HepG2 (cell line): ENCODE measurements at regions not wholly inside any gene's neighbourhood (a gene's known extent, or its start where the extent isn't known, plus 50 kb on each side); places are given as distances from the start of the nearest gene placed in this dataset.

Source experiments
- ATAC-seq: fragments of 200-7000 bp; cut with Tn5 transposase; 3 replicates; pipeline ENCODE4 v1.9.1; 2020; ENCODE audit warnings: mild to moderate bottlenecking, moderate library complexity
- BruUV-seq: library from RNA; stranded (reverse); fragments of 400-500 nt; replicated peaks from 2 replicates; lab custom pipeline; 2021; lab: Mats Ljungman, UMichigan
- CTCF ChIA-PET: fragments of 300-600 bp; formaldehyde crosslinking; extraction: SDS; loops from one replicate; lab custom pipeline; 2021; ENCODE audit warnings: low total read pairs, inconsistent platforms, low intra/inter-chr PET ratio; lab: Yijun Ruan, JAX
- POLR2A ChIA-PET: fragments of 350-600 bp; sonication (Branson Sonifier 250); formaldehyde crosslinking; loops from one replicate; lab custom pipeline; 2020; ENCODE audit warnings: antibody characterized with exemption, inconsistent platforms; lab: Yijun Ruan, JAX
- DNase-seq: peaks from one replicate; pipeline ENCODE4 v3.0.0-alpha.2; 2015; ENCODE audit warnings: low spot score
- FAIRE-seq: peaks from 3 replicates; lab custom pipeline; 2011; peaks lifted over from hg19 to GRCh38; lab: Jason Lieb, UNC
- H2AFZ ChIP-seq: one replicate; pipeline ENCODE4 v1.6.1; 2011; ENCODE audit warnings: low read length, inconsistent platforms
- H3K27ac ChIP-seq: fragments of 300-600 bp; 3 replicates; pipeline ENCODE4 v1.8.0; 2011; ENCODE audit warnings: mixed run types, mild to moderate bottlenecking, mixed read lengths, low read length, inconsistent platforms; ENCODE audit not compliant: insufficient read depth; ENCODE audit errors: extremely low read length
- H3K27me3 ChIP-seq, 2 experiments: fragments of 200-600 bp in 1 of 2; 2 replicates in 1 of 2; 3 replicates in 1 of 2; pipeline versions ENCODE4 v1.6.0 to v1.8.0; 2011; ENCODE audit warnings: low read length in 2 of 2, mild to moderate bottlenecking in 2 of 2, moderate library complexity in 2 of 2, inconsistent platforms in 1 of 2; ENCODE audit not compliant: insufficient read depth in 2 of 2, control insufficient read depth in 1 of 2
- H3K36me3 ChIP-seq, 2 experiments: fragments of 200-600 bp in 1 of 2; replicated peaks in 1 of 2; 2 replicates in 1 of 2; 3 replicates in 1 of 2; pipeline versions ENCODE4 v1.5.1 to v1.8.0; 2011; ENCODE audit warnings: low read length in 2 of 2, inconsistent platforms in 1 of 2; ENCODE audit not compliant: insufficient read depth in 2 of 2, control insufficient read depth in 1 of 2
- H3K4me1 ChIP-seq: 2 replicates; pipeline ENCODE4 v1.5.1; 2012; ENCODE audit warnings: low read length, inconsistent platforms; ENCODE audit not compliant: insufficient read depth
- H3K4me2 ChIP-seq: 2 replicates; pipeline ENCODE4 v1.6.0; 2011; ENCODE audit warnings: low read depth, low read length, inconsistent platforms
- H3K4me3 ChIP-seq, 3 experiments: fragments of 200-600 bp in 1 of 3; sonication (generic), shearing (Covaris generic) in 1 of 3; replicated peaks in 1 of 3; 2 replicates each; pipeline ENCODE4 v1.5.1; 2011 to 2016; ENCODE audit warnings: low read length in 3 of 3, inconsistent platforms in 2 of 3, low read depth in 2 of 3, mild to moderate bottlenecking in 2 of 3, control low read depth in 1 of 3, mixed read lengths in 1 of 3; ENCODE audit not compliant: insufficient read depth in 1 of 3
- H3K79me2 ChIP-seq: one replicate; pipeline ENCODE4 v1.6.1; 2011; ENCODE audit warnings: low read length, inconsistent platforms; ENCODE audit not compliant: insufficient read depth
- H3K9ac ChIP-seq: 2 replicates; pipeline ENCODE4 v1.6.0; 2011; ENCODE audit warnings: mild to moderate bottlenecking, low read depth, low read length, inconsistent platforms; ENCODE audit not compliant: insufficient read depth
- H3K9me3 ChIP-seq: 2 replicates; pipeline ENCODE4 v1.5.1; 2012; ENCODE audit warnings: mild to moderate bottlenecking, low read length
- H4K20me1 ChIP-seq: 2 replicates; pipeline ENCODE4 v1.6.0; 2011; ENCODE audit warnings: inconsistent platforms, mild to moderate bottlenecking, low read length, moderate library complexity; ENCODE audit not compliant: insufficient read depth
- CENPT ChIP-seq: sonication (generic); formaldehyde crosslinking; IDR thresholded peaks from 2 replicates; pipeline ENCODE4 v1.8.0; 2022; ENCODE audit warnings: low read depth, mild to moderate bottlenecking, moderate library complexity, missing genetic modification reagents
- JUN ChIP-seq: sonication (generic); formaldehyde crosslinking; IDR thresholded peaks from 2 replicates; pipeline ENCODE4 v1.4.0; 2020; ENCODE audit warnings: mild to moderate bottlenecking, missing genetic modification reagents
- MEIS2 ChIP-seq: sonication (generic); formaldehyde crosslinking; IDR thresholded peaks from 2 replicates; pipeline ENCODE4 v1.9.0; 2021; ENCODE audit warnings: mild to moderate bottlenecking, missing genetic modification reagents
- MZF1 ChIP-seq: sonication (generic); formaldehyde crosslinking; IDR thresholded peaks from 2 replicates; pipeline ENCODE4 v1.8.1; 2023; ENCODE audit warnings: mild to moderate bottlenecking, missing genetic modification reagents, borderline replicate concordance
- NONO ChIP-seq, 2 experiments: fragments of 450-650 bp in 1 of 2; sonication (generic) in 1 of 2; formaldehyde crosslinking in 1 of 2; IDR thresholded peaks in 1 of 2; conservative IDR thresholded peaks in 1 of 2; 2 replicates each; pipeline versions ENCODE4 v1.6.1 to v1.8.0; 2017 to 2022; ENCODE audit warnings: mild to moderate bottlenecking in 1 of 2, missing genetic modification reagents in 1 of 2, moderate library complexity in 1 of 2
- ZBTB8A ChIP-seq: sonication (generic); formaldehyde crosslinking; IDR thresholded peaks from 2 replicates; pipeline ENCODE4 v1.4.0; 2020; ENCODE audit warnings: mild to moderate bottlenecking, low read depth, missing genetic modification reagents, borderline replicate concordance
- ZNF160 ChIP-seq: sonication (generic); formaldehyde crosslinking; IDR thresholded peaks from 2 replicates; pipeline ENCODE4 v1.8.0; 2022; ENCODE audit warnings: mild to moderate bottlenecking, inconsistent platforms, missing genetic modification reagents
- ZNF441 ChIP-seq: sonication (generic); formaldehyde crosslinking; IDR thresholded peaks from 2 replicates; pipeline ENCODE4 v1.7.0; 2021; ENCODE audit warnings: missing genetic modification reagents, borderline replicate concordance
- ZNF496 ChIP-seq: sonication (generic); formaldehyde crosslinking; IDR thresholded peaks from 2 replicates; pipeline ENCODE4 v1.8.1; 2023; ENCODE audit warnings: mild to moderate bottlenecking, moderate library complexity, missing genetic modification reagents; ENCODE audit not compliant: insufficient replicate concordance
- WGBS: methylation state at CpG from one replicate; pipeline ENCODE4 v1.1.6; 2017; ENCODE audit warnings: low lambda C conversion rate; 5-methylcytosine and 5-hydroxymethylcytosine counted together
- in situ Hi-C: cut with HindIII; loops from 2 replicates; pipeline ENCODE4 v1.10.0; 2017; ENCODE audit warnings: low pct_unique_long_range_greater_than_20kb; ENCODE audit not compliant: extremely low pct_ligation_motif_present
- intact Hi-C: fragments of 100-400 bp; cut with micrococcal nuclease; formaldehyde crosslinking; loops from one replicate; pipeline ENCODE4 v1.10.0; 2022; ENCODE audit not compliant: unreplicated experiment
- TF ChIP-seq, protein P1 (sequence below): sonication (generic); formaldehyde crosslinking; IDR thresholded peaks from 2 replicates; pipeline ENCODE4 v1.8.0; 2022; ENCODE audit warnings: mild to moderate bottlenecking, missing genetic modification reagents, moderate library complexity
- TF ChIP-seq, protein P2 (sequence below): sonication (generic); formaldehyde crosslinking; IDR thresholded peaks from 2 replicates; pipeline ENCODE4 v1.4.0; 2020; ENCODE audit warnings: mild to moderate bottlenecking, missing genetic modification reagents
- TF ChIP-seq, protein P3 (sequence below): sonication (generic); formaldehyde crosslinking; IDR thresholded peaks from 2 replicates; pipeline ENCODE4 v1.5.0; 2020; ENCODE audit warnings: missing genetic modification reagents
- TF ChIP-seq, protein P4 (sequence below): sonication (generic); formaldehyde crosslinking; IDR thresholded peaks from 2 replicates; pipeline ENCODE4 v1.5.1; 2020; ENCODE audit warnings: mild to moderate bottlenecking, missing genetic modification reagents, borderline replicate concordance

DNA sequence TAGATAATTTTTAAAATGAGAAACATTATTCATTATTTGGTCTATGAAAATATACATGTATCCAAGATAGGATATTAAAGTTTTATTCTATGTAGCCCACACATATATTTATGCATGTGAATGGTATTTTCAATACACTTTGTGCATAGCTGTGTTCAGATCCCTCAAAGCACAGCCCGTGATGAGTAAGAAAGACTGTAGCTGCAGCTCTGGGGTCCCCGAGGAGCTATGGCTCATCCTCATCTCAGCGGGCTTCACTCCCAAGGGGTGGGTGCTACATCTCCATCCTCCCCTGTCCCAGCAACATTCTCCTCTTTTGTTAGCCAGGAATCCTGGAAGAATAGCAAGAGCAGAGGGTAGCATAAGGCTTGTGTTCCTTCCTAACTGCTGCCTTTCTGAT lies 130.8 kb downstream of the SAMD5 start (continued):
- TF ChIP-seq, protein P1, sequence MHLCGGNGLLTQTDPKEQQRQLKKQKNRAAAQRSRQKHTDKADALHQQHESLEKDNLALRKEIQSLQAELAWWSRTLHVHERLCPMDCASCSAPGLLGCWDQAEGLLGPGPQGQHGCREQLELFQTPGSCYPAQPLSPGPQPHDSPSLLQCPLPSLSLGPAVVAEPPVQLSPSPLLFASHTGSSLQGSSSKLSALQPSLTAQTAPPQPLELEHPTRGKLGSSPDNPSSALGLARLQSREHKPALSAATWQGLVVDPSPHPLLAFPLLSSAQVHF (CRISPR knock-in tag) = no peak

DNA sequence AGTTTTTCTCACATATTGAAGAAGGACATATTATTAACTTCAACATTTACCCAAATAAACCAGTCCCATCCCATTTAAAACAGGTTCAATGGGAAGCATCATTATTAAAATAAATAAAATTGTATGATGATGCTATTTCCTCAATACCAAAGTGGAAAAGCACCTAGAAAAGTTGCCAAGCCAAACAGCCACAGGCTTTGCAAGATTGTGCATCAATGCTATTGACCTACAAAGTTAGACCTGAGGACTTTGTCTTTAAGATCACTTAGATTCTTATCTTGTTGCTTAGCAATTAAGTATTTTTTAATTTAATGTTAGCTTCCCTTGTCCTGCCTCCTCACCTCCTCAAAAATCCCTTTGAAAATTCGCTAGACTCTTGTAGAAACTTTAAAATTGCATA lies 132.1 kb downstream of the SAMD5 start:
- FAIRE-seq (no peak), DNase-seq (no peak), ATAC-seq (no peak)
- in situ Hi-C loops = no loop called here
- no peaks in the 10 kb centered on the region for H3K4me1 ChIP-seq
- no peaks in the 10 kb centered on the region for H3K9me3 ChIP-seq
- H3K4me2 ChIP-seq = no peak overlapping the region
- CTCF ChIA-PET = no interaction called here
- no peak for TF ChIP-seq NONO (IDR thresholded peaks at IDR 0.05)
- no peak for TF ChIP-seq NONO (CRISPR knock-in tag; conservative IDR thresholded peaks at IDR 0.05)
- TF ChIP-seq ZNF160 = no peak
- TF ChIP-seq, protein P2, sequence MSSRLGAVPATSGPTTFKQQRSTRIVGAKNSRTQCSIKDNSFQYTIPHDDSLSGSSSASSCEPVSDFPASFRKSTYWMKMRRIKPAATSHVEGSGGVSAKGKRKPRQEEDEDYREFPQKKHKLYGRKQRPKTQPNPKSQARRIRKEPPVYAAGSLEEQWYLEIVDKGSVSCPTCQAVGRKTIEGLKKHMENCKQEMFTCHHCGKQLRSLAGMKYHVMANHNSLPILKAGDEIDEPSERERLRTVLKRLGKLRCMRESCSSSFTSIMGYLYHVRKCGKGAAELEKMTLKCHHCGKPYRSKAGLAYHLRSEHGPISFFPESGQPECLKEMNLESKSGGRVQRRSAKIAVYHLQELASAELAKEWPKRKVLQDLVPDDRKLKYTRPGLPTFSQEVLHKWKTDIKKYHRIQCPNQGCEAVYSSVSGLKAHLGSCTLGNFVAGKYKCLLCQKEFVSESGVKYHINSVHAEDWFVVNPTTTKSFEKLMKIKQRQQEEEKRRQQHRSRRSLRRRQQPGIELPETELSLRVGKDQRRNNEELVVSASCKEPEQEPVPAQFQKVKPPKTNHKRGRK (CRISPR knock-in tag) = no peak
- TF ChIP-seq MZF1 = no peak
- no peak for TF ChIP-seq ZBTB8A (CRISPR knock-in tag)
- TF ChIP-seq MEIS2 = no peak
- no peak for TF ChIP-seq JUN (CRISPR knock-in tag)
- TF ChIP-seq, protein P3, sequence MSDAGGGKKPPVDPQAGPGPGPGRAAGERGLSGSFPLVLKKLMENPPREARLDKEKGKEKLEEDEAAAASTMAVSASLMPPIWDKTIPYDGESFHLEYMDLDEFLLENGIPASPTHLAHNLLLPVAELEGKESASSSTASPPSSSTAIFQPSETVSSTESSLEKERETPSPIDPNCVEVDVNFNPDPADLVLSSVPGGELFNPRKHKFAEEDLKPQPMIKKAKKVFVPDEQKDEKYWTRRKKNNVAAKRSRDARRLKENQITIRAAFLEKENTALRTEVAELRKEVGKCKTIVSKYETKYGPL (CRISPR knock-in tag) = no peak
- TF ChIP-seq ZNF441 (CRISPR knock-in tag) = no peak
- TF ChIP-seq, protein P4, sequence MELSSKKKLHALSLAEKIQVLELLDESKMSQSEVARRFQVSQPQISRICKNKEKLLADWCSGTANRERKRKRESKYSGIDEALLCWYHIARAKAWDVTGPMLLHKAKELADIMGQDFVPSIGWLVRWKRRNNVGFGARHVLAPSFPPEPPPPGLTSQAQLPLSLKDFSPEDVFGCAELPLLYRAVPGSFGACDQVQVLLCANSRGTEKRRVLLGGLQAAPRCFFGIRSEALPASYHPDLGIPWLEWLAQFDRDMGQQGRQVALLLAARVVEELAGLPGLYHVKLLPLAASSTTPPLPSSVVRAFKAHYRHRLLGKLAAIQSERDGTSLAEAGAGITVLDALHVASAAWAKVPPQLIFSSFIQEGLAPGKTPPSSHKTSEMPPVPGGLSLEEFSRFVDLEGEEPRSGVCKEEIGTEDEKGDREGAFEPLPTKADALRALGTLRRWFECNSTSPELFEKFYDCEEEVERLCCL (CRISPR knock-in tag) = no peak
- TF ChIP-seq CENPT (CRISPR knock-in tag) = no peak
- no peak for TF ChIP-seq ZNF496
- H3K4me3 ChIP-seq = no peak overlapping the region
- no peaks in the 10 kb centered on the region for H4K20me1 ChIP-seq
- H3K27me3 ChIP-seq = peaks cover 0 to 9% of the 10 kb centered on the region in 2 experiments; a peak in 1 of 5 replicates
- H3K79me2 ChIP-seq = no peaks in the 10 kb centered on the region
- H3K36me3 ChIP-seq = no peaks in the 10 kb centered on the region
- H3K27ac ChIP-seq = no peak overlapping the region
- H3K9ac ChIP-seq = no peak overlapping the region
- intact Hi-C loops = no loop called here
- BruUV-seq = no TSS peak
- H2AFZ ChIP-seq = no peak overlapping the region
- WGBS = 0% methylated on average over 1 of the region's 1 CpG
- POLR2A ChIA-PET = no interaction called here
